ENCODE measurements at regions not wholly inside any gene's neighbourhood (a gene's known extent, or its start where the extent isn't known, plus 50 kb on each side); places are given as distances from the start of the nearest gene placed in this dataset.

- TF ChIP-seq EZH2 (IDR thresholded peaks at IDR 0.05; ENCODE audit: borderline replicate concordance, low read length) (no peak), CTCF (IDR thresholded peaks at IDR 0.05; ENCODE audit: low read length) (no peak)
- no peak overlapping the region for H2AFZ ChIP-seq (ENCODE audit: low read length)
- H3K4me2 ChIP-seq (ENCODE audit: low read length), result no peak overlapping the region
- no peaks in the 10 kb centered on the region for H3F3A ChIP-seq (ENCODE audit: insufficient read depth, low read length)
- no peaks in the 10 kb centered on the region for H3K9me2 ChIP-seq (ENCODE audit: low read depth, low read length)
- no peaks in the 10 kb centered on the region for H3K4me1 ChIP-seq (ENCODE audit: insufficient read depth, low read length, severe bottlenecking)
- H3K79me2 ChIP-seq (ENCODE audit: insufficient read depth, low read length), result no peaks in the 10 kb centered on the region
- H3K4me3 ChIP-seq (ENCODE audit: low read depth, low read length, poor library complexity, severe bottlenecking), result no peak overlapping the region
- no peaks in the 10 kb centered on the region for H3K36me3 ChIP-seq (ENCODE audit: insufficient read depth, low read length)
- peaks cover 4% of the 10 kb centered on the region; the same call in 1 of the 2 replicates for H3K27me3 ChIP-seq (ENCODE audit: insufficient read depth, low read length)
- no peaks in the 10 kb centered on the region for H3K9me3 ChIP-seq (ENCODE audit: low read length)
- no peak overlapping the region for H3K27ac ChIP-seq (ENCODE audit: low read depth, low read length, poor library complexity, severe bottlenecking)
- H4K20me1 ChIP-seq (ENCODE audit: insufficient read depth, low read length), result no peaks in the 10 kb centered on the region
- H3K9ac ChIP-seq (ENCODE audit: low read length), result no peak overlapping the region
These were observed 180.0 kb downstream of the FGF18 start for GRCh38 chr5:171599411-171599810.

DNA sequence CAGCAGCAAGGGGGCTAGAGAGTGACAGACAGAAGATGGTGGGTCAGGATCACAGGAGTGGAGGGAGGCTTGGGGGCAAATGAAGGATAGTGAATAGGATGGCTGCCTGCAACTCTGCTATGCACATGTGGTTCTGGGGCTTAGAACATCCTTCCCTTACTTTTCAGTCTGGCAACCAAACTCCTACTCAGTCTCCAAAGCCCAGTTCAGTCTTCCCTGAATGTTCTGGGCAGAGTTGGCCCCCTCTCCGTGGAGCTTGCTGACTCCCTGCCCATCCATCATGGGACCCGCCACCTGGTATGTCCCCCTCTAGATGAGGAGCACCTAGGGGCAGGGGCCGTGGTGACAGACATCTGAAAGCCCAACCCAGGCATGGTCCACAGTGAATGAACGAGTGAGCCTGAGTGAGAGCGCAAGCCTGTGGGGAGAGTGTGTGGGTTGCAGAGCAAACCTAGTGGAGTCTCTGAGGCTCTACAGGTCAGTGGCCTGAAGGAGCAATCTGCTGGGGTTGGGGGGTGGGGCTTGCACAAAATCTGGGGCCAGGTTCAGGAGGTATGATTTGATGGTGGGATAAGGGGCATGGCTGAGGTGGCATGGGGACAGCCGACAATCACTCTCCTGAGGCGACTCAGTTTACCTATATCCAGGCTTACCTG is 180.6 kb downstream of the FGF18 start:
- Histone ChIP-seq H3K4me1 (ENCODE audit: insufficient read depth, low read length, severe bottlenecking) (no peaks in the 10 kb centered on the region), H2AFZ (ENCODE audit: low read length) (no peak overlapping the region), H3K4me2 (ENCODE audit: low read length) (no peak overlapping the region), H3K9me2 (ENCODE audit: low read depth, low read length) (no peaks in the 10 kb centered on the region), H3K9me3 (ENCODE audit: low read length) (no peaks in the 10 kb centered on the region), H3K27ac (ENCODE audit: low read depth, low read length, poor library complexity, severe bottlenecking) (no peak overlapping the region), H3K9ac (ENCODE audit: low read length) (no peak overlapping the region), H3K27me3 (ENCODE audit: insufficient read depth, low read length) (peaks cover 4% of the 10 kb centered on the region; the same call in 1 of the 2 replicates), H3K4me3 (ENCODE audit: low read depth, low read length, poor library complexity, severe bottlenecking) (no peak overlapping the region), H3K79me2 (ENCODE audit: insufficient read depth, low read length) (no peaks in the 10 kb centered on the region), H4K20me1 (ENCODE audit: insufficient read depth, low read length) (no peaks in the 10 kb centered on the region), H3K36me3 (ENCODE audit: insufficient read depth, low read length) (no peaks in the 10 kb centered on the region), H3F3A (ENCODE audit: insufficient read depth, low read length) (no peaks in the 10 kb centered on the region)
- TF ChIP-seq EZH2 (IDR thresholded peaks at IDR 0.05; ENCODE audit: borderline replicate concordance, low read length), result no peak
- no peak for TF ChIP-seq CTCF (IDR thresholded peaks at IDR 0.05; ENCODE audit: low read length)

- no peak overlapping the region for H3K4me3 ChIP-seq (ENCODE audit: low read depth, low read length, poor library complexity, severe bottlenecking)
- no peaks in the 10 kb centered on the region for H3K9me2 ChIP-seq (ENCODE audit: low read depth, low read length)
- no peaks in the 10 kb centered on the region for H3K4me1 ChIP-seq (ENCODE audit: insufficient read depth, low read length, severe bottlenecking)
- H3F3A ChIP-seq (ENCODE audit: insufficient read depth, low read length), result no peaks in the 10 kb centered on the region
- H4K20me1 ChIP-seq (ENCODE audit: insufficient read depth, low read length), result no peaks in the 10 kb centered on the region
- TF ChIP-seq CTCF (IDR thresholded peaks at IDR 0.05; ENCODE audit: low read length) (no peak), EZH2 (IDR thresholded peaks at IDR 0.05; ENCODE audit: borderline replicate concordance, low read length) (no peak)
- H3K9me3 ChIP-seq (ENCODE audit: low read length), result no peaks in the 10 kb centered on the region
- no peak overlapping the region for H3K27ac ChIP-seq (ENCODE audit: low read depth, low read length, poor library complexity, severe bottlenecking)
- H3K79me2 ChIP-seq (ENCODE audit: insufficient read depth, low read length), result no peaks in the 10 kb centered on the region
- H3K9ac ChIP-seq (ENCODE audit: low read length), result no peak overlapping the region
- H2AFZ ChIP-seq (ENCODE audit: low read length), result no peak overlapping the region
- no peaks in the 10 kb centered on the region for H3K36me3 ChIP-seq (ENCODE audit: insufficient read depth, low read length)
- H3K27me3 ChIP-seq (ENCODE audit: insufficient read depth, low read length), result peaks cover 4% of the 10 kb centered on the region; the same call in 1 of the 2 replicates
- H3K4me2 ChIP-seq (ENCODE audit: low read length), result no peak overlapping the region
These were observed 181.4 kb downstream of the FGF18 start for GRCh38 chr5:171600741-171601265.
